ENCODE measurements at regions not wholly inside any gene's neighbourhood (a gene's known extent, or its start where the extent isn't known, plus 50 kb on each side); places are given as distances from the start of the nearest gene placed in this dataset.
"Not testable (repeated sequence)": the region's sequence is repeated elsewhere in the genome, so short reads cannot be mapped to it uniquely, and the experiment has no call there.

GRCh38 chr3:43236008-43236407 is 50.3 kb upstream of the SNRK start:
- no peak for DNase-seq (ENCODE audit: low spot score in 2 of 2)
- TF ChIP-seq EP300 (IDR thresholded peaks at IDR 0.05) (no peak), CTCF (IDR thresholded peaks at IDR 0.05) (no peak), POLR2A (IDR thresholded peaks at IDR 0.05) (no peak)
- 97 to 100% methylated on average over 1 of the region's 1 CpG for WGBS, 2 donors
- Histone ChIP-seq H3K27me3 (no peaks in the 10 kb centered on the region), H3K27ac (no peak overlapping the region), H3K4me1 (peaks cover 0 to 4% (median 0%) of the 10 kb centered on the region in 4 donors), H3K36me3 (no peaks in the 10 kb centered on the region), H3K4me3 (no peak overlapping the region), H3K9me3 (no peaks in the 10 kb centered on the region)

- Histone ChIP-seq H3K36me3 (no peaks in the 10 kb centered on the region), H3K27me3 (no peaks in the 10 kb centered on the region), H3K4me1 (peaks cover 0 to 4% (median 0%) of the 10 kb centered on the region in 4 donors), H3K4me3 (no peak overlapping the region), H3K27ac (peak overlapping the region in 2 of 4 donors; percentile 17 to 61), H3K9me3 (peaks cover 0 to 3% (median 0%) of the 10 kb centered on the region in 4 donors)
- DNase-seq (ENCODE audit: low spot score in 2 of 2), result no peak
- 47 to 55% methylated on average over 3 of the region's 3 CpGs for WGBS, 2 donors
- no peak for TF ChIP-seq EP300 (IDR thresholded peaks at IDR 0.05)
- no peak for TF ChIP-seq CTCF (IDR thresholded peaks at IDR 0.05)
- TF ChIP-seq POLR2A (IDR thresholded peaks at IDR 0.05), result no peak
These were observed 53.3 kb upstream of the SNRK start for GRCh38 chr3:43233062-43233461.

GRCh38 chr3:43231276-43232000 is 54.9 kb upstream of the SNRK start:
- no peak for DNase-seq (ENCODE audit: low spot score in 2 of 2)

GRCh38 chr3:43229865-43230264 is 56.5 kb upstream of the SNRK start:
- not testable (repeated sequence) for H3K4me1 ChIP-seq; H3K9me3 ChIP-seq; H3K4me3 ChIP-seq; DNase-seq (ENCODE audit: low spot score in 2 of 2); H3K36me3 ChIP-seq; H3K27ac ChIP-seq; H3K27me3 ChIP-seq
- 92 to 94% methylated on average over 4 of the region's 4 CpGs for WGBS, 2 donors

More at GRCh38 chr3:43231276-43232000, 54.9 kb upstream of the SNRK start:
- Histone ChIP-seq H3K36me3 (no peaks in the 10 kb centered on the region), H3K27me3 (no peaks in the 10 kb centered on the region), H3K9me3 (peaks cover 0 to 4% (median 0%) of the 10 kb centered on the region in 4 donors), H3K4me3 (no peak overlapping the region), H3K27ac (peak overlapping the region in 2 of 4 donors; percentile 9 to 63), H3K4me1 (peaks cover 0 to 4% (median 0%) of the 10 kb centered on the region in 4 donors)
- 56 to 69% methylated on average over 6 of the region's 6 CpGs for WGBS, 2 donors
- TF ChIP-seq CTCF (IDR thresholded peaks at IDR 0.05) (no peak), EP300 (IDR thresholded peaks at IDR 0.05) (no peak), POLR2A (IDR thresholded peaks at IDR 0.05) (no peak)

- DNase-seq (ENCODE audit: low spot score in 2 of 2); H3K9me3 ChIP-seq; H3K27me3 ChIP-seq; H3K4me3 ChIP-seq; H3K36me3 ChIP-seq; H3K27ac ChIP-seq; H3K4me1 ChIP-seq: not testable (repeated sequence)
- WGBS, 2 donors, result 68 to 78% methylated on average over 1 of the region's 1 CpG
These were observed 58.7 kb upstream of the SNRK start for GRCh38 chr3:43227685-43228084.

GRCh38 chr3:43224405-43225073 is 61.8 kb upstream of the SNRK start:
- no peak overlapping the region for H3K4me3 ChIP-seq
- H3K36me3 ChIP-seq, result no peaks in the 10 kb centered on the region
- H3K27ac ChIP-seq, result no peak overlapping the region
- no peaks in the 10 kb centered on the region for H3K27me3 ChIP-seq
- peaks cover 0 to 9% (median 2%) of the 10 kb centered on the region in 4 donors for H3K9me3 ChIP-seq
- no peaks in the 10 kb centered on the region for H3K4me1 ChIP-seq
- TF ChIP-seq CTCF (IDR thresholded peaks at IDR 0.05) (no peak), EP300 (IDR thresholded peaks at IDR 0.05) (no peak), POLR2A (IDR thresholded peaks at IDR 0.05) (no peak)
- no peak for DNase-seq (ENCODE audit: low spot score in 2 of 2)
- 78% methylated on average over 3 of the region's 3 CpGs for WGBS, 2 donors

All from tibial nerve (tissue), 4 donors.